Upper lobe of left lung (tissue), 4 donors: ENCODE measurements at regions not wholly inside any gene's neighbourhood (a gene's known extent, or its start where the extent isn't known, plus 50 kb on each side); places are given as distances from the start of the nearest gene placed in this dataset.
"Not testable (repeated sequence)": the region's sequence is repeated elsewhere in the genome, so short reads cannot be mapped to it uniquely, and the experiment has no call there.

Experiments
- CTCF ChIP-seq, 6 experiments: fragments of 450-650 bp in 4 of 6; fragments of 200-600 bp in 2 of 6; sonication (generic) in 2 of 6; IDR thresholded peaks; one replicate each; pipeline ENCODE4 v1.5.1; 2016 to 2019; ENCODE audit warnings: antibody characterized with exemption in 6 of 6
- POLR2A ChIP-seq, 4 donors: fragments of 450-650 bp; IDR thresholded peaks; one replicate each; pipeline ENCODE4 v1.5.1; 2016 to 2017; ENCODE audit warnings: antibody characterized with exemption in 4 of 4, mild to moderate bottlenecking in 2 of 4
- POLR2AphosphoS5 ChIP-seq, 2 donors: sonication (generic); formaldehyde crosslinking; IDR thresholded peaks; one replicate each; pipeline ENCODE4 v1.5.1; 2017; ENCODE audit warnings: antibody characterized with exemption in 2 of 2

DNA sequence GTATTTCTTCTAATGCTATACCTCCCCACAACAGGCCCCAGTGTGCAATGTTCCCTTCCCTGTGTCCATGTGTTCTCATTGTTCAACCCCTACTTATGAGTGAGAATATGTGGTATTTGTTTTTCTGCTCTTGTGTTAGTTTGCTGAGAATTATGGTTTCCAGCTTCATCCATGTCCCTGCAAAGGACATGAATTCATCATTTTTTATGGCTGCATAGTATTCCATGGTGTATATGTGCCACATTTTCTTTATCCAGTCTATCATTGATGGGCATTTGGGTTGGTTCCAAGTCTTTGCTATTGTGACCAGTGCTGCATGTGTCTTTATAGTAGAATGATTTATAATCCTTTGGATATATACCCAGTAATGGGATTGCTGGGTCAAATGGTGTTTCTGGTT lies 95.7 kb upstream of the HEY2 start:
- TF ChIP-seq CTCF, POLR2A, POLR2AphosphoS5 (IDR thresholded peaks at IDR 0.05): not testable (repeated sequence)
